GM12864 (cell line): ENCODE measurements at regions not wholly inside any gene's neighbourhood (a gene's known extent, or its start where the extent isn't known, plus 50 kb on each side); places are given as distances from the start of the nearest gene placed in this dataset.

Experiments used
- DNase-seq: peaks from one replicate; pipeline ENCODE4 v3.0.0-alpha.2; 2011; ENCODE audit warnings: low read depth
- H3K4me3 ChIP-seq: 2 replicates; pipeline ENCODE4 v1.5.1; 2011; ENCODE audit warnings: mild to moderate bottlenecking, low read depth, low read length, control low read depth
- CTCF ChIP-seq: IDR thresholded peaks from 2 replicates; pipeline ENCODE4 v1.5.1; 2011; ENCODE audit warnings: low read depth, mild to moderate bottlenecking, moderate library complexity, low read length, control low read depth, inconsistent platforms; ENCODE audit errors: missing control alignments

DNA sequence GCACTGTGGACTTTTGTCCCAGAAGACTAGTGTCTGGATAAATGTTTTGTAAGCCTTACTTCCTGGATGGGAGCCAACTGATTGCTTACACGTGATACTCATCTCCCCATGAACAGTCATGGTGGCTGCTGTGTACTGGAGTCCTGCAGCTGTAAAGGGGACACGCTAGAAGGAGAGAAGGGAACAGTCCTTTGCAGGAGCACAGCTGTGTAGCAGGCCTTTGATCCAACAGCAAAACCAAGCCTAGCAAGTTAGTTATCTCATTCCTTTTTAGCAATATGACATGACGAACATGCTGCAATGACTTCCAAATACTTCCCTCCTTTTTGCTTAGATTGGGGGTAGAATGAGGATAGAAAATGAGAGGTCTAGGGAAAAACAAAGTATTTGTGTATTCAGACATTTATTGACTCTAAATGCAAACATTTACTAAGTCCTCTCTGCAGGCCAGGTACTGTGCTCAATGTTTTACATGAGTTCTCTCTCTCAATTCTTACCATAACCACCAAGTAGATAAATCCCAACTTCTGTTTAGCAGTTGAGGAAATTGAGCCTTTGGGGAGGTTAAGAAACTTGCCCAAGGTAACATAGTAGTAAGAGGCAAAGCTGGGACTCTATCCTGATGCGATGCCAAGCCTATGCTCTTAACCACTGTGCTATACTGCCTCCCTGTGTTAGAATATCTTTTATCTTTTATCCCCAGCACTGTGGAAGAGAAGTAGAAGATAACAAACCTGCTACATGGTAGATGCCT, 55.4 kb upstream of the CD28 start:
- peak; percentile 29 for TF ChIP-seq CTCF
- no peak for DNase-seq
- no peak overlapping the region for H3K4me3 ChIP-seq

- no peak for TF ChIP-seq CTCF
- no peak for DNase-seq
- no peak overlapping the region for H3K4me3 ChIP-seq
These were observed 54.8 kb upstream of the CD28 start for GRCh38 chr2:203651621-203652020.

DNA sequence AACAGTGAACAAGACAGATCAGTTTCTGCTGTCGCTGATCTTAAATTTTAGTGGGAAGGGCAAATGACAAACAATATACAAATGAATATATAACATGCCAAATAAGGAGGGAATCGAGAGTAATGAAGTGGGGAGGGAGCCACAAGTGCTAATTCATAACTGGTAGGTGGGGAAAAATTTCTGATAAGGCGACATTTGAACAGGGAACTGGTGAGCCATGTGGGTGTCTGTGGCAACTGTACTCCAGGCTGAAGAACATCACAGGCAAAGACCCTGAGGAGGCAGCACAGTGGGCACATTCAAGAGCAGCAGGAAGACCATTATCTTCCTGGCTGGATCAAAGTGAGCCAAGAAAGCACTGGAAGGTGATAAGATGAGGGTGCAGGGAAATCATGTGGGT, 51.6 kb upstream of the CD28 start:
- no peak overlapping the region for H3K4me3 ChIP-seq
- DNase-seq: no peak
- no peak for TF ChIP-seq CTCF

- H3K4me3 ChIP-seq: no peak overlapping the region
- TF ChIP-seq CTCF: no peak
- no peak for DNase-seq
These were observed 49.7 kb upstream of the CD28 start for GRCh38 chr2:203656522-203657287.
